ENCODE measurements at regions not wholly inside any gene's neighbourhood (a gene's known extent, or its start where the extent isn't known, plus 50 kb on each side); places are given as distances from the start of the nearest gene placed in this dataset.

DNA sequence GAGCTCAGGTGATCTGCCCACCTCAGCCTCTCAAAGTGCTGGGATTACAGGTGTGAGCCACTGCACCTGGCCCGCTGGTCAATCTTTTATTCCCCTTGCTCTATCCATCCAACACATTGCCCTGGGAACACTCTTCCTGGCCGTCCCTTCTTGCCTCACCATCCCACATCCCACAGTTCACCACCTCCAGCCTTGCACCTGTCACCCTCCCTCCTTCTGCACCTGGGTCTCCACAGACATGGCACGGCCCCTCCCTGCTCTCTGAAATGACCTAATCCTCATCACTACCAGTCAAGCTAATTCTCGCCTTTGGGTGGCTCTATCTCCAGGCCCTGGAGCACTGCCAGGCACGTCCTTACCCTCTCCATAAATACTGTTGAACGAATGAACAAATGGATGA lies 116.9 kb upstream of the TEX51 start:
- TF ChIP-seq, protein P1, sequence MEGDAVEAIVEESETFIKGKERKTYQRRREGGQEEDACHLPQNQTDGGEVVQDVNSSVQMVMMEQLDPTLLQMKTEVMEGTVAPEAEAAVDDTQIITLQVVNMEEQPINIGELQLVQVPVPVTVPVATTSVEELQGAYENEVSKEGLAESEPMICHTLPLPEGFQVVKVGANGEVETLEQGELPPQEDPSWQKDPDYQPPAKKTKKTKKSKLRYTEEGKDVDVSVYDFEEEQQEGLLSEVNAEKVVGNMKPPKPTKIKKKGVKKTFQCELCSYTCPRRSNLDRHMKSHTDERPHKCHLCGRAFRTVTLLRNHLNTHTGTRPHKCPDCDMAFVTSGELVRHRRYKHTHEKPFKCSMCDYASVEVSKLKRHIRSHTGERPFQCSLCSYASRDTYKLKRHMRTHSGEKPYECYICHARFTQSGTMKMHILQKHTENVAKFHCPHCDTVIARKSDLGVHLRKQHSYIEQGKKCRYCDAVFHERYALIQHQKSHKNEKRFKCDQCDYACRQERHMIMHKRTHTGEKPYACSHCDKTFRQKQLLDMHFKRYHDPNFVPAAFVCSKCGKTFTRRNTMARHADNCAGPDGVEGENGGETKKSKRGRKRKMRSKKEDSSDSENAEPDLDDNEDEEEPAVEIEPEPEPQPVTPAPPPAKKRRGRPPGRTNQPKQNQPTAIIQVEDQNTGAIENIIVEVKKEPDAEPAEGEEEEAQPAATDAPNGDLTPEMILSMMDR (optimal IDR thresholded peaks at IDR 0.05 in 1 of 3, IDR thresholded peaks at IDR 0.05 in 1 of 3, conservative IDR thresholded peaks at IDR 0.05 in 1 of 3; ENCODE audit: extremely low read depth in 1 of 3, insufficient read depth in 2 of 3, low read length in 3 of 3) = no peak
- TF ChIP-seq EZH2 (IDR thresholded peaks at IDR 0.05; ENCODE audit: low read length) = no peak

All from keratinocyte (primary cell).